GM13976 (cell line): ENCODE measurements at regions not wholly inside any gene's neighbourhood (a gene's known extent, or its start where the extent isn't known, plus 50 kb on each side); places are given as distances from the start of the nearest gene placed in this dataset.

Experiments used
- DNase-seq: peaks from one replicate; pipeline ENCODE4 v3.0.0; 2012; ENCODE audit warnings: low spot score
- in situ Hi-C: fragments of 300-500 bp; cut with MboI; formaldehyde crosslinking; loops from one replicate; pipeline ENCODE4 v1.12.0; 2022; ENCODE audit warnings: low sequenced_read_pairs, mixed read lengths, inconsistent platforms; ENCODE audit not compliant: unreplicated experiment
- TF ChIP-seq, protein P1 (sequence below): IDR thresholded peaks from 2 replicates; pipeline ENCODE4 v1.5.1; 2012; ENCODE audit warnings: borderline replicate concordance, mild to moderate bottlenecking; ENCODE audit not compliant: insufficient read depth; ENCODE audit errors: extremely low read depth, missing control alignments, control extremely low read depth

DNA sequence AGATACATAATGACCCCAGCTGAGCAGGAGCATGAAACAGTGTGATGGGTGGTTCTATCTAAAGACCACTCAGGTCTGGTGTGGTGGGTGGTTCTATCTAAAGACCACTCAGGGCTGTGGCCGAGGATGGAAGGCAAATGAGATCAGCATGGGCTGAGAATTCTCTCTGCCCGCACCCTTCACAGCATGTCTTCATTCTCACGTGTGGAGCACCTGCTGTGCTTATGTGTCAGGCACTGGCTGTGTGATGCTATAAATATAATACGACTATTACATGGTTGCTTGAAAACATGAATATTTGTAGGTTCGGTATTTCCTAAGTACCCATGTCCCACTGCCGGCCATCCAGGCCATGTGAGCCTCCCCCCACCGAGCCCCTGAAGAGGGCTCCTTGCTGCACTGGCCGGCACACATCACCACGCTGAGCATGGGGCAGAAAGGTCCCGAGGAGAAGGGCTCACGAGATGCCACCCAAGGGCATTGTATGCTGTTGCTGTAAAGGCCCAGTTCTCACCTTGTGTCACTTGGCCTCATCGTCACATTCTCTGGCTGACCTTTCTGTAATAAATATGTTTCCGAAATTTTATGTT lies 810.2 kb downstream of the UQCRFS1 start:
- DNase-seq = no peak
- in situ Hi-C loops = no loop called here
- TF ChIP-seq, protein P1, sequence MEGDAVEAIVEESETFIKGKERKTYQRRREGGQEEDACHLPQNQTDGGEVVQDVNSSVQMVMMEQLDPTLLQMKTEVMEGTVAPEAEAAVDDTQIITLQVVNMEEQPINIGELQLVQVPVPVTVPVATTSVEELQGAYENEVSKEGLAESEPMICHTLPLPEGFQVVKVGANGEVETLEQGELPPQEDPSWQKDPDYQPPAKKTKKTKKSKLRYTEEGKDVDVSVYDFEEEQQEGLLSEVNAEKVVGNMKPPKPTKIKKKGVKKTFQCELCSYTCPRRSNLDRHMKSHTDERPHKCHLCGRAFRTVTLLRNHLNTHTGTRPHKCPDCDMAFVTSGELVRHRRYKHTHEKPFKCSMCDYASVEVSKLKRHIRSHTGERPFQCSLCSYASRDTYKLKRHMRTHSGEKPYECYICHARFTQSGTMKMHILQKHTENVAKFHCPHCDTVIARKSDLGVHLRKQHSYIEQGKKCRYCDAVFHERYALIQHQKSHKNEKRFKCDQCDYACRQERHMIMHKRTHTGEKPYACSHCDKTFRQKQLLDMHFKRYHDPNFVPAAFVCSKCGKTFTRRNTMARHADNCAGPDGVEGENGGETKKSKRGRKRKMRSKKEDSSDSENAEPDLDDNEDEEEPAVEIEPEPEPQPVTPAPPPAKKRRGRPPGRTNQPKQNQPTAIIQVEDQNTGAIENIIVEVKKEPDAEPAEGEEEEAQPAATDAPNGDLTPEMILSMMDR = no peak

DNA sequence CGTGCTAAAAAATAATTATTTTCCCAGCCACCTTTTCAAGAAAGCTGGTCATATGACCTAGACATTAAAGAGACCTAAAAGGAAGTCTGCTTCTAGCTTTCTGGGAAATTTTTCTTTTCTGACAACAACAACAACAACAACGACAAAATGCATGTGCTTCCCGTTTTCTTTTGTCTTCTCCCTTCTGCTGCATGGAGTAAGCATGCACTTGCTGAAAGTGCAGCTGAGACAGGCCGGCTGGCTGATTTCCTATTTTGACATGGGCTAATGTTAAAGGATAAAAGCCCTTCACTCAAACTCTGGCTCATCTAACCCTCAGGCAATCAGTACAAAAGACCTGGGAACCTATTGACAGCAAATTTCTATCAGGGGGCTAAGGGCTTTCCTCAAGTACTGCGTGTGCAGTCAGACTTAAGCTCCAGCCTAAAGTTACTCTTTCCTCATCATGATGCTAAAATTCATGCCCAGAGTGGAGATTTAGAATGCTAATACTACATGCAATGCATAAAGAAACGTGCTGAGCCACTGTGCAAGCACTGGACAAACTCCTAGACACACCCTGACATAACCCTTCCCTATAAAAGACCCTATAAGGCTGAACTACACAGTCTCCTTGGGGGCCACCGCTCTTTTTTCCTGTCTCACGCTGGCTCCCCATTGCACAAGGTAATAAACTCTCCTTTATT lies 811.1 kb downstream of the UQCRFS1 start:
- in situ Hi-C loops = no loop called here
- DNase-seq = no peak
- TF ChIP-seq, protein P1 = no peak

DNA sequence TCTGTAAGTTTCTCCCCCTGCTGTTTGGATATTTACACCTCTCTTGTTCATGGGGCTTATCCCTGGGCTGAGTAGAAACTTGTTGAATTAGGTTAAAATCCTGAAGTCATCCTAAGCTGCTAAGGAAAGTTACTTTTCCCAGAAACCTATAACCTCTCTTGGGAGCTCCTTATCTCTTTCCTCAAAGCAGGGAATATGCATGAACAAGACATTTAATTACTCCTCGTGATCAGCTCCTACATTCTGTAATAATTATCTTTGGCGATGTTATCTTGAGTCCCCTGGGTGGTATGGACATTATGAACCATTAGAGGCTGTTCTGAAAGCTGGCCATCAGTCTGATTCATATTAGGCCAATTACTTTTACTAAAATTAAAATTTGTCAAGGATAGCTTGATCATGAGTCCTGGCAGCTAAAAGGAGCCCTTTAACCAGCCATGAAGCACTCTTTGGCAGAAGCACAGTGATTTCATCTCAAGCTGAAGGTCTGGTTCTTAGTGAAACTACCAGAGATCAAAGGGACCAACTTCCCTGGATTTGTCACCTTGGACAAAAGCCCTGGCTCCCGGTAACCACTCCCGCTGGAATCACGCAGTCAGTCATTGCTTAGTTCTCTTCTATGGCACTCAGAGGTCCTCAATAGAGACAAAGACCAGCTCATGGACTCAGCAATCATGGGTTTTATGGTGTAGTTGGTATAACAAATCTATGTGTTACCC lies 811.8 kb downstream of the UQCRFS1 start:
- TF ChIP-seq, protein P1 = no peak
- in situ Hi-C loops = no loop called here
- DNase-seq = no peak

DNA sequence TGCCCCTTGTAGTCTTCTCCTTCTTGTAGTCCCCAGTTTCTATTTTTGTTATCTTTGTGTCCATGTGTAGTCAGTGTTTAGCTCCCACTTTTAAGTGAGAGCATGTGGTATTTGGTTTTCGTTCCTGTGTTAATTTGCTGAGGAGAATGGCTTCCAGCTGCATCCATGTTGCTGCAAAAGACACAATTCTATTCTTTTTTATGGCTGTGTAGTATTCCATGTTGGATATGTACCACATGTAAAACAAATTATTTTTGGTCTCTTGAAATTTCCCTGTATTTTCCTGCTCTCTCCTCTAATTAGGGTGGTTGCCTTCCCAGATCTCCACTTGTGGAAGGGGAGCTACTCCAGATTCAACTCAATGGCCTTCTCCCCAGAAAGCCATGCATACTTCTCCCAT lies 813.8 kb downstream of the UQCRFS1 start:
- in situ Hi-C loops = no loop called here
- no peak for DNase-seq
- TF ChIP-seq, protein P1 = no peak

DNA sequence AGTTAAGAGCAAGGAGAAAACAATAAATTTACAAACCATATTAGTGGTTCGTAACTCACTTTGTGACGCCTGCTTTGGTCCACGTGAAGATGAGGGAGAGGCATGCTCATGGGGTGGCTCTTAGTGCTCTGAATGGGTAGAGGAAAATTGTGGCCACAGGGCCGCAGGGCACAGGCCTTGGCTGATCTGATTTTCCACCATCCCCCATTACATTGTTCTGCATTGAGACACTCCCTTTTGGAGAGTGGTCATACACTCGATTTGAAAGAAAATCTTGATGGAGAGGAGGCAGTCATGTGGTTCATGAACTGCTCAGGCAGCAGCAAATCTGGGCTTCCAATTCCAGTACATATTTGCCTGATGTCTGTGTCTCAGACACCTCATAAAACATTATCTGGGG lies 815.2 kb downstream of the UQCRFS1 start:
- no peak for DNase-seq
- TF ChIP-seq, protein P1 = no peak
- in situ Hi-C loops = no loop called here

DNA sequence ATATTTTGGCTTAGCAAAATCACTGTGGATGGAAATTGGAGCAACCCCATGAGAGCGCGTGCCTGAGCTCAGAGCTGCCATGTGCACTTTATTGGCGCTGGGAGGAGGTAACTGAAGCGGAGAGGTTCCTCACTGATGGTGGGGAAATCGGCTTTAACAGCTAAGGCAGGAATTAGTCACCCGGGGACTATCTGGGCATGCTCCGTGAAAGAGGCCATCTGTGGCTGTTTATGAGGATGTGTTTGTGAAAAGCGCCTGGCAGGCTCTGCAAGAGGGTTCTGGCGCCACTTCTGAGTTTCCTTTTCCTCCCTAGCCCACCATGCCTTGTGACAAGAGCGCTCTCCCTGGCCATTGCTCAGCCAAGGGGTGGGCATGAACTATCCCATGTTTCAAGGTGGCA lies 815.6 kb downstream of the UQCRFS1 start:
- no peak for DNase-seq
- TF ChIP-seq, protein P1 = no peak
- in situ Hi-C loops = no loop called here
